ENCODE measurements at regions not wholly inside any gene's neighbourhood (a gene's known extent, or its start where the extent isn't known, plus 50 kb on each side); places are given as distances from the start of the nearest gene placed in this dataset.

DNA sequence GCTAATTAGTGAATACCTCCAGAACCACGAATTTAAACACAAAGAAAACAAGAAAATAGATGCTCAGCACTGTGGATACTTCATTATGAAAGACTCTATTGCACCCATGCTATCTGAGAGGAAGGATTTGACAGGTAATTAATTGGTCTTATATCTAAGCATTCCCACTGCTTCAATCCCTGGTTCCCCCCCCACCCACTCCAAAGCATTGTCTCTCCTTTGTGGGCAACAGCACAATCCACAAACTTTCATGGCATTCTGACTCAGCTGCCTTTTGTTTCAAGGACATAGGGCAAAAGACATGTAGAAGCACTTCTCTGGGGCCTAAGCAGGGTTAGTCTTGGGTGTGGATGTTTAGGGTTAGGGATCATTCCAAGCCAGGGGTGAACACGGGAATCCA, 551.4 kb downstream of the BUD13 start:
- no peak overlapping the region for H3K4me3 ChIP-seq (ENCODE audit: low read depth in 1 of 3, low read length in 3 of 3)
- TF ChIP-seq, protein P1, sequence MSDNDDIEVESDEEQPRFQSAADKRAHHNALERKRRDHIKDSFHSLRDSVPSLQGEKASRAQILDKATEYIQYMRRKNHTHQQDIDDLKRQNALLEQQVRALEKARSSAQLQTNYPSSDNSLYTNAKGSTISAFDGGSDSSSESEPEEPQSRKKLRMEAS (IDR thresholded peaks at IDR 0.05) = no peak
- TF ChIP-seq TAF1 (conservative IDR thresholded peaks at IDR 0.05) (no peak), FOXA1 (IDR thresholded peaks at IDR 0.05) (no peak), GABPA (IDR thresholded peaks at IDR 0.05 in 1 of 2, conservative IDR thresholded peaks at IDR 0.05 in 1 of 2) (no peak), JUND (IDR thresholded peaks at IDR 0.05) (no peak), HNF4G (IDR thresholded peaks at IDR 0.05) (no peak), SP1 (IDR thresholded peaks at IDR 0.05) (no peak), EGR1 (IDR thresholded peaks at IDR 0.05; ENCODE audit: low read depth in 2 of 2) (no peak), RXRA (IDR thresholded peaks at IDR 0.05) (no peak), ATF3 (IDR thresholded peaks at IDR 0.05) (no peak), REST (IDR thresholded peaks at IDR 0.05) (no peak), NR2F2 (IDR thresholded peaks at IDR 0.05) (no peak), FOXA2 (IDR thresholded peaks at IDR 0.05) (no peak), YY1 (IDR thresholded peaks at IDR 0.05) (no peak), HNF4A (conservative IDR thresholded peaks at IDR 0.05) (no peak), RAD21 (IDR thresholded peaks at IDR 0.05) (no peak)
- TF ChIP-seq, protein P2, sequence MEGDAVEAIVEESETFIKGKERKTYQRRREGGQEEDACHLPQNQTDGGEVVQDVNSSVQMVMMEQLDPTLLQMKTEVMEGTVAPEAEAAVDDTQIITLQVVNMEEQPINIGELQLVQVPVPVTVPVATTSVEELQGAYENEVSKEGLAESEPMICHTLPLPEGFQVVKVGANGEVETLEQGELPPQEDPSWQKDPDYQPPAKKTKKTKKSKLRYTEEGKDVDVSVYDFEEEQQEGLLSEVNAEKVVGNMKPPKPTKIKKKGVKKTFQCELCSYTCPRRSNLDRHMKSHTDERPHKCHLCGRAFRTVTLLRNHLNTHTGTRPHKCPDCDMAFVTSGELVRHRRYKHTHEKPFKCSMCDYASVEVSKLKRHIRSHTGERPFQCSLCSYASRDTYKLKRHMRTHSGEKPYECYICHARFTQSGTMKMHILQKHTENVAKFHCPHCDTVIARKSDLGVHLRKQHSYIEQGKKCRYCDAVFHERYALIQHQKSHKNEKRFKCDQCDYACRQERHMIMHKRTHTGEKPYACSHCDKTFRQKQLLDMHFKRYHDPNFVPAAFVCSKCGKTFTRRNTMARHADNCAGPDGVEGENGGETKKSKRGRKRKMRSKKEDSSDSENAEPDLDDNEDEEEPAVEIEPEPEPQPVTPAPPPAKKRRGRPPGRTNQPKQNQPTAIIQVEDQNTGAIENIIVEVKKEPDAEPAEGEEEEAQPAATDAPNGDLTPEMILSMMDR (IDR thresholded peaks at IDR 0.05; ENCODE audit: low read depth, low read length, missing input control) = no peak
- TF ChIP-seq, protein P3, sequence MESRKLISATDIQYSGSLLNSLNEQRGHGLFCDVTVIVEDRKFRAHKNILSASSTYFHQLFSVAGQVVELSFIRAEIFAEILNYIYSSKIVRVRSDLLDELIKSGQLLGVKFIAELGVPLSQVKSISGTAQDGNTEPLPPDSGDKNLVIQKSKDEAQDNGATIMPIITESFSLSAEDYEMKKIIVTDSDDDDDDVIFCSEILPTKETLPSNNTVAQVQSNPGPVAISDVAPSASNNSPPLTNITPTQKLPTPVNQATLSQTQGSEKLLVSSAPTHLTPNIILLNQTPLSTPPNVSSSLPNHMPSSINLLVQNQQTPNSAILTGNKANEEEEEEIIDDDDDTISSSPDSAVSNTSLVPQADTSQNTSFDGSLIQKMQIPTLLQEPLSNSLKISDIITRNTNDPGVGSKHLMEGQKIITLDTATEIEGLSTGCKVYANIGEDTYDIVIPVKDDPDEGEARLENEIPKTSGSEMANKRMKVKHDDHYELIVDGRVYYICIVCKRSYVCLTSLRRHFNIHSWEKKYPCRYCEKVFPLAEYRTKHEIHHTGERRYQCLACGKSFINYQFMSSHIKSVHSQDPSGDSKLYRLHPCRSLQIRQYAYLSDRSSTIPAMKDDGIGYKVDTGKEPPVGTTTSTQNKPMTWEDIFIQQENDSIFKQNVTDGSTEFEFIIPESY (IDR thresholded peaks at IDR 0.05) = no peak
- no peaks in the 10 kb centered on the region for H3K36me3 ChIP-seq (ENCODE audit: control insufficient read depth in 4 of 4, insufficient read depth in 3 of 4, low read depth in 1 of 4, low read length in 3 of 4)
- H3K9me3 ChIP-seq (ENCODE audit: control insufficient read depth in 4 of 4, low read length in 3 of 4) = no peaks in the 10 kb centered on the region
- H3K4me1 ChIP-seq (ENCODE audit: control insufficient read depth in 4 of 4, insufficient read depth in 4 of 4, low read length in 3 of 4) = no peaks in the 10 kb centered on the region
- H3K27me3 ChIP-seq (ENCODE audit: control insufficient read depth in 4 of 4, insufficient read depth in 4 of 4, low read length in 3 of 4) = peaks cover 0 to 2% (median 0%) of the 10 kb centered on the region in 4 donors
- 70% methylated on average over 2 of the region's 2 CpGs for WGBS
- no peak overlapping the region for H3K27ac ChIP-seq (ENCODE audit: low read depth in 1 of 2, low read length in 2 of 2)
- no peak for DNase-seq (ENCODE audit: low spot score)
- H3K9ac ChIP-seq (ENCODE audit: low read depth in 1 of 2, low read length in 2 of 2) = no peak overlapping the region
